Endothelial cell (in vitro differentiated cells): ENCODE measurements at regions not wholly inside any gene's neighbourhood (a gene's known extent, or its start where the extent isn't known, plus 50 kb on each side); places are given as distances from the start of the nearest gene placed in this dataset.
"Not testable (repeated sequence)": the region's sequence is repeated elsewhere in the genome, so short reads cannot be mapped to it uniquely, and the experiment has no call there.

Source experiments
- DNase-seq: peaks from one replicate; pipeline ENCODE4 v3.0.0; 2021; ENCODE audit warnings: low spot score
- H3K27ac Mint-ChIP-seq: one replicate; pipeline ENCODE4 v1.8.0; 2021; ENCODE audit warnings: mixed read lengths, inconsistent platforms; ENCODE audit not compliant: unreplicated experiment
- H3K27me3 Mint-ChIP-seq: one replicate; pipeline ENCODE4 v1.8.0; 2021; ENCODE audit warnings: mild to moderate bottlenecking, moderate library complexity, mixed read lengths, inconsistent platforms; ENCODE audit not compliant: unreplicated experiment
- H3K36me3 Mint-ChIP-seq: one replicate; pipeline ENCODE4 v1.8.0; 2021; ENCODE audit warnings: mild to moderate bottlenecking, low read depth, mixed read lengths, inconsistent platforms; ENCODE audit not compliant: unreplicated experiment
- H3K4me1 Mint-ChIP-seq: one replicate; pipeline ENCODE4 v1.8.0; 2021; ENCODE audit warnings: mild to moderate bottlenecking, mixed read lengths, inconsistent platforms; ENCODE audit not compliant: unreplicated experiment
- H3K4me3 Mint-ChIP-seq: one replicate; pipeline ENCODE4 v1.8.0; 2021; ENCODE audit warnings: mild to moderate bottlenecking, mixed read lengths, inconsistent platforms; ENCODE audit not compliant: unreplicated experiment
- H3K9me3 Mint-ChIP-seq: one replicate; pipeline ENCODE4 v1.8.0; 2021; ENCODE audit warnings: mixed read lengths, inconsistent platforms; ENCODE audit not compliant: unreplicated experiment
- CTCF ChIP-seq: fragments of 200-600 bp; sonication (generic); IDR thresholded peaks from one replicate; pipeline ENCODE4 v1.5.0; 2021; ENCODE audit warnings: antibody characterized with exemption; ENCODE audit not compliant: unreplicated experiment

DNA sequence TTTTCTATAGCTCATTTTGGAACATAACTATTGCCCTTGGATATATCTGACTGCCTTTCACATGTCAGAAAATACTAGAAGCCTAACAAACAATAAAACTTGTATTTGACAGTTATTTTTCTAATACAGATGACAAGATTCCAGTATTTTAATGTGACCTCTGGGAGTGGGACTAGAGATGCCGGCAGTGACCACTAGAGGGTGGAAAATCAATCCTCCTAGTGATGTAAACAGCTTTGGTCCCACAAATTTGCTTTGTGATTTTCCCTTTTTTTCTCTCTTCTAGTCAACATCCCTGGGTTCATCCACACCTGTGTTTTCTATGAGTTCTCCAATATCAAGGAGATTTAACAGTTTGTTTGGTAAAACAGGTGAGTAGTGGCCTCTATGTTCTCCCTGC is 615.1 kb downstream of the SPATA31A6 start:
- H3K4me1 Mint-ChIP-seq, H3K27ac Mint-ChIP-seq, H3K4me3 Mint-ChIP-seq, DNase-seq, H3K9me3 Mint-ChIP-seq, H3K36me3 Mint-ChIP-seq, H3K27me3 Mint-ChIP-seq: not testable (repeated sequence)
- TF ChIP-seq CTCF = peak; percentile 20

- H3K27me3 Mint-ChIP-seq, H3K4me3 Mint-ChIP-seq, H3K4me1 Mint-ChIP-seq, H3K27ac Mint-ChIP-seq, H3K9me3 Mint-ChIP-seq, DNase-seq, H3K36me3 Mint-ChIP-seq: not testable (repeated sequence)
Observed at GRCh38 chr9:42802716-42803115, 619.3 kb downstream of the SPATA31A6 start.

- H3K27me3 Mint-ChIP-seq = not testable (repeated sequence)
Observed at GRCh38 chr9:42806674-42807073, 623.2 kb downstream of the SPATA31A6 start.

DNA sequence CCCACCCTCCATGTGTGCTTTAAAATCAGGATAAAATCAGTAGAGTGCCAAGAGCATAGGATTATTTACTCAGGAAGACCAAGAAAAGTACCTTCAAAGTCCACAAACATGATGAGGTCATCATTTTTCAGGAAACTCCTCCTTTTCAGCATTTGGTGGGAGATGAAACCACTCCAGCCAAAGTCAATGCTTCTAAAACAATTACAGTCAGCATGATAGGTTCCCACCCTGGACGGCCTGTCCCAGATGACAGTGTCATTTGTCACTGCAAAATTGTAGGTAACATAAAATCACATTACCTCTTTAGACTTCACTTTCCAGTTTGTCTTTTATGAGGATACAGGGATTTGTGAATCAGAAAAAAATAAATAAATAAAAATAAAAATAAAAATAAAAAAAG is 638.0 kb downstream of the SPATA31A6 start:
- DNase-seq, H3K27me3 Mint-ChIP-seq, H3K9me3 Mint-ChIP-seq, H3K4me1 Mint-ChIP-seq, H3K4me3 Mint-ChIP-seq, H3K27ac Mint-ChIP-seq, H3K36me3 Mint-ChIP-seq: not testable (repeated sequence)

More at GRCh38 chr9:42806674-42807073, 623.2 kb downstream of the SPATA31A6 start:
- peak; percentile 11 for DNase-seq
- H3K4me3 Mint-ChIP-seq, H3K27ac Mint-ChIP-seq, H3K4me1 Mint-ChIP-seq, H3K36me3 Mint-ChIP-seq, H3K9me3 Mint-ChIP-seq: not testable (repeated sequence)

DNA sequence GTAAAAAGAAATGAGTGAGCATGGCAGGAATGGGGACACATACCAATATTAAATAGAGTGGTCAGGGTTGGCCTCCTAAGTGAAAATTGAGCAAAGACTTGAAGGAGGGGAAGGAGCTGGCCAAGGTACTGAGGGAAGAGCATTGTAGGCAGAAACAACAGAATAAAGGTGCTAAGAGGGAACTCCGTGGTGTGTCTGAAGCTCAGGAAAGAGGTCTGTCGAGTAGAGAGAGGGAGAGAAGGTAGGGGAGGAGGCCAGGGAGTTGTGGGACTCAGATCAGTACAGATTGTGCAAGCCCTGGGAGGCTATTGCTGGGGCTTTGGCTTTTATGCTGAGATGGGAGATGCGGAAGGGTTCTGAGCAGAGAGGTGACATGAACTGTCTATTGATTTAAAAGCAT is 664.7 kb downstream of the SPATA31A6 start:
- H3K4me3 Mint-ChIP-seq, H3K27ac Mint-ChIP-seq, DNase-seq, H3K27me3 Mint-ChIP-seq, H3K36me3 Mint-ChIP-seq, H3K9me3 Mint-ChIP-seq, H3K4me1 Mint-ChIP-seq: not testable (repeated sequence)

DNA sequence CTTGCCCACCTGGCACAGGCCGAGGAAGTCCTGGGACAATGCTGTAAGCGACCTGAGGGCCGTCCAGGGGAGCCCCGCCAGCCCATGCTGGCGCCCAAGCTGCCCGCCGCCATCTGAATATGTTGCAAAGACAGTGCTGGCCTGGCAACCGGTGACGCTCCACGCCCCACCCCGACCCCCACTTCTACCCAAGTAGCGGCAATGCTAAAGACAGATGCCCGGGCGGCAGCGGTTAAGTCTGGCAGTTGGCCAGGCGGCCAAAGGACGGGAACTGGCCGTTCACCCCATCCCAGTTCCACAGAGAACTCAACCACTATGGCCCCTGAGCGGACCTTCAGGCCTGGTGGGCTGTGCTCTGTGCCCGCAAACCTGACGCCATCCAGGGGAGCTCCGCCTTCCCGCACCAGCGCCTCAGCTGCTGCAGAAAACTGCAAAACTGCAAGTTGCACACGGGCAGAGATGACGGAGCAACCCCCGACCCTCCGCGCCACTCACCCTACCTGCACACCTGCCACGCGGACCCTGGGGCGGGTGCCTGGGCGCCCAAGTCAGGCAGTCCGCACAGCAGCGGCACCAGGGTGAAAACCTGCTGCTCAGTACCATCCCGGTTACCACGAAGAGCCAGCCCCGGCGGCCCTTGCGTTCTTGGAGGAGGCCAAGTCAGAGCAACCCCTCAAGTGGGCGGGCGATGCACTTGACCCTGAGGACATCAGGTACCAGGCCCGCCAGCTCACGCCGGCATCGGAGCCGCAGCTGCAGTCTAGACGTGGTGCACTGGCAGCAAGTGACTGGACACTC is 667.6 kb downstream of the SPATA31A6 start:
- H3K4me3 Mint-ChIP-seq = not testable (repeated sequence)

GRCh38 chr9:42851701-42852100 is 668.2 kb downstream of the SPATA31A6 start:
- not testable (repeated sequence) for H3K36me3 Mint-ChIP-seq, H3K4me3 Mint-ChIP-seq, H3K27me3 Mint-ChIP-seq, DNase-seq, H3K4me1 Mint-ChIP-seq, H3K27ac Mint-ChIP-seq, H3K9me3 Mint-ChIP-seq

More for the DNA sequence above, 667.6 kb downstream of the SPATA31A6 start:
- H3K27me3 Mint-ChIP-seq, H3K27ac Mint-ChIP-seq, H3K36me3 Mint-ChIP-seq, H3K9me3 Mint-ChIP-seq, H3K4me1 Mint-ChIP-seq, DNase-seq: not testable (repeated sequence)

DNA sequence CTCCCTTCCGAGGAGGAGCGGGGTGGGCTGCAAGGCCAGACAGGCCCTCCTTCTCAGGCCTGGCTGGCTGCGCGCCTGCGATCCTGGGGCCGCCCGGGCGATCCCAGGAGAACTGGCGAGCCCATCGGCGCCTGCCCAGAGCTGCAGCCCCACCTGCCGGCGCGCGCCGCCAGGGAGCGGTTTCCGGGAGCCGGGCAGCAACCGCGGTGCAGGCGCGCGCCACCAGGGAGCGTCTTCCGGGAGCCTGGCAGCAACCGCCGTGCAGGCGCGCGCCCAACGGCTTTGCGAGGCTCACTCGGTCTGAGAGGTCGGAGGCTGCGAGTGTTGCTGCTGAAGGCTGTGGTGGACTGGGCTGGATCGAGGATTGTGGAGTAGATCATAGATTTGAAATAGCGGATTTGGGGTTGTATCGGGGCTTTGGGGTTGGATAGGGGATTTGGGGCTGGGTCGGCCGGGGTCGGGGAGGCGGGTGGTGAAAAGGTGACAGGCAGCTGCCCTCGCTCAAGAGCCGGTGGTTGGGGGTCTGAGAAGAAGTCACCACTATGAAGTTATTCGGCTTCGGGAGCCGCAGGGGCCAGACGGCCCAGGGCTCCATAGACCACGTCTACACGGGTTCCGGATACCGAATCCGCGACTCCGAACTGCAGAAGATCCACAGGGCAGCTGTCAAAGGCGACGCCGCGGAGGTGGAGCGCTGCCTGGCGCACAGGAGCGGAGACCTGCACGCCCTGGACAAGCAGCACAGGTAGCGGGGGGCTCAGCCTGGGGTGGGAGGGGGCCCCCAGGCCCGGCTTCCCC is 668.9 kb downstream of the SPATA31A6 start:
- H3K4me1 Mint-ChIP-seq, H3K36me3 Mint-ChIP-seq, H3K4me3 Mint-ChIP-seq, H3K27me3 Mint-ChIP-seq, H3K27ac Mint-ChIP-seq, H3K9me3 Mint-ChIP-seq: not testable (repeated sequence)
- DNase-seq = peak; percentile 49

DNA sequence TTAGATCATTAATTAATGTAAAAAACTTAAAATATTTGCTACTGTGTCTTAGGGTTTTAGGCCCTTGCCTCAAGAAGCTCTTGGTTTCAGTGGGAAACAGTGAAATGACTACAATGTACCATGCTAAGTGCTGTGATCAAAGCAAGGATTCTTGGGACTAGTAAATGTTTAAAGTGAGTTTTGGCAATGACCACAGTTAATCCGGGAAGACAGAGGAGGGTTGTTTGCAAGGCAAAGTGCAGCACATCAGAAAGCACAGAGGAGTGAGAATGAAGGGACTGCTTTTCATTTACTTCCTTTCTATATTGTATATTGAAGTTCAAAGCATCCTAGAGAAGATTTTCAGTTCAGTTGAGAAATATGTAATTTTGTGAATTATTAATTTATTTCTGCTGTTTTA is 676.7 kb downstream of the SPATA31A6 start:
- not testable (repeated sequence) for H3K9me3 Mint-ChIP-seq, H3K4me1 Mint-ChIP-seq, H3K27me3 Mint-ChIP-seq, H3K4me3 Mint-ChIP-seq, DNase-seq, H3K36me3 Mint-ChIP-seq, H3K27ac Mint-ChIP-seq

DNA sequence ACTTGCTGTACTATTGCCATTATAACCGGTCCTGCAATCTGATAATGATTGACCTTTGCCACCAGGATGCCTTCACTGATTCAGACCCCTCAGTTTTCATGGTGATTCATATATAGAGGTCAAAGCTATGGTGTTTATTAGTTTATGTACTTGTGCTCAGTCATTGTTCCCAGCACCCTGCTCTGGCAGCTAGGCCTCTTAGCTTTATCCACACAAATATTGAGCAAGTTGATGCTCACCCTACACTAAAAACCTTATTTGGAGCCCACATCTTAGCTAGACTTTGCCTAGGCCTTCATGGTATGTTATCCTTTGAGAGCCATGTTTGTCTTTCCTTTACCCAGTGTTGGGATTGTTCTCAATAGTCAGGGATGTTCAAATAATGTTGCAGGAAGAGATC is 679.0 kb downstream of the SPATA31A6 start:
- H3K36me3 Mint-ChIP-seq, H3K27me3 Mint-ChIP-seq, H3K27ac Mint-ChIP-seq: not testable (repeated sequence)

More for the DNA sequence above, 679.0 kb downstream of the SPATA31A6 start:
- DNase-seq, H3K4me1 Mint-ChIP-seq, H3K9me3 Mint-ChIP-seq, H3K4me3 Mint-ChIP-seq: not testable (repeated sequence)
